ENCODE measurements at regions not wholly inside any gene's neighbourhood (a gene's known extent, or its start where the extent isn't known, plus 50 kb on each side); places are given as distances from the start of the nearest gene placed in this dataset.

- H3K4me3 ChIP-seq (ENCODE audit: control insufficient read depth, low read depth, low read length), result no peak overlapping the region
- no peak for TF ChIP-seq CTCF (IDR thresholded peaks at IDR 0.05; ENCODE audit: control insufficient read depth, insufficient read depth, low read depth, low read length, missing control alignments)
- DNase-seq (ENCODE audit: low read depth), result no peak
These were observed 115.0 kb upstream of the CD82 start for GRCh38 chr11:44450295-44450932.

- no peak for DNase-seq (ENCODE audit: low read depth)
- no peak overlapping the region for H3K4me3 ChIP-seq (ENCODE audit: control insufficient read depth, low read depth, low read length)
- TF ChIP-seq CTCF (IDR thresholded peaks at IDR 0.05; ENCODE audit: control insufficient read depth, insufficient read depth, low read depth, low read length, missing control alignments), result no peak
These were observed 113.8 kb upstream of the CD82 start for GRCh38 chr11:44451706-44452105.

- no peak overlapping the region for H3K4me3 ChIP-seq (ENCODE audit: control insufficient read depth, low read depth, low read length)
- no peak for DNase-seq (ENCODE audit: low read depth)
- no peak for TF ChIP-seq CTCF (IDR thresholded peaks at IDR 0.05; ENCODE audit: control insufficient read depth, insufficient read depth, low read depth, low read length, missing control alignments)
These were observed 112.5 kb upstream of the CD82 start for GRCh38 chr11:44452827-44453572.

GRCh38 chr11:44453871-44454270, 111.6 kb upstream of the CD82 start:
- H3K4me3 ChIP-seq (ENCODE audit: control insufficient read depth, low read depth, low read length), result no peak overlapping the region
- no peak for TF ChIP-seq CTCF (IDR thresholded peaks at IDR 0.05; ENCODE audit: control insufficient read depth, insufficient read depth, low read depth, low read length, missing control alignments)
- no peak for DNase-seq (ENCODE audit: low read depth)

GRCh38 chr11:44454666-44455065, 110.8 kb upstream of the CD82 start:
- no peak overlapping the region for H3K4me3 ChIP-seq (ENCODE audit: control insufficient read depth, low read depth, low read length)
- TF ChIP-seq CTCF (IDR thresholded peaks at IDR 0.05; ENCODE audit: control insufficient read depth, insufficient read depth, low read depth, low read length, missing control alignments), result no peak
- DNase-seq (ENCODE audit: low read depth), result no peak

GRCh38 chr11:44456544-44457300, 108.7 kb upstream of the CD82 start:
- TF ChIP-seq CTCF (IDR thresholded peaks at IDR 0.05; ENCODE audit: control insufficient read depth, insufficient read depth, low read depth, low read length, missing control alignments), result peak; percentile 41
- no peak overlapping the region for H3K4me3 ChIP-seq (ENCODE audit: control insufficient read depth, low read depth, low read length)
- DNase-seq (ENCODE audit: low read depth), result no peak
